Progenitor cell of endocrine pancreas (in vitro differentiated cells): ENCODE measurements at regions not wholly inside any gene's neighbourhood (a gene's known extent, or its start where the extent isn't known, plus 50 kb on each side); places are given as distances from the start of the nearest gene placed in this dataset.

ENCODE experiments used
- DNase-seq: peaks from one replicate; pipeline ENCODE4 v3.0.0; 2021; ENCODE audit warnings: low spot score; ENCODE audit not compliant: unreplicated experiment
- H3K27ac Mint-ChIP-seq: 2 replicates; pipeline ENCODE4 v1.8.0; 2021; ENCODE audit warnings: mild to moderate bottlenecking, moderate library complexity, mixed read lengths
- H3K27me3 Mint-ChIP-seq: 2 replicates; pipeline ENCODE4 v1.8.0; 2021; ENCODE audit warnings: mixed read lengths
- H3K36me3 Mint-ChIP-seq: 2 replicates; pipeline ENCODE4 v1.8.0; 2022; ENCODE audit warnings: mixed read lengths; ENCODE audit not compliant: insufficient read depth
- H3K4me1 Mint-ChIP-seq: 2 replicates; pipeline ENCODE4 v1.8.0; 2021; ENCODE audit warnings: low read depth, mixed read lengths
- H3K4me3 Mint-ChIP-seq: 2 replicates; pipeline ENCODE4 v1.8.0; 2021; ENCODE audit warnings: low read depth, mild to moderate bottlenecking, moderate library complexity, mixed read lengths
- H3K9me3 Mint-ChIP-seq: 2 replicates; pipeline ENCODE4 v1.8.0; 2021; ENCODE audit warnings: low read depth, mixed read lengths
- CTCF ChIP-seq: fragments of 200-600 bp; sonication (generic); IDR thresholded peaks from one replicate; pipeline ENCODE4 v1.5.0; 2021; ENCODE audit warnings: antibody characterized with exemption, mild to moderate bottlenecking; ENCODE audit not compliant: unreplicated experiment

GRCh38 chr2:236692937-236693336 lies 123.3 kb downstream of the ACKR3 start:
- peaks cover 35% of the 10 kb centered on the region for H3K27me3 Mint-ChIP-seq
- no peak overlapping the region for H3K27ac Mint-ChIP-seq
- TF ChIP-seq CTCF, result no peak
- no peak for DNase-seq
- H3K36me3 Mint-ChIP-seq, result no peaks in the 10 kb centered on the region
- H3K4me3 Mint-ChIP-seq, result no peak overlapping the region
- peaks cover 5% of the 10 kb centered on the region for H3K4me1 Mint-ChIP-seq
- no peaks in the 10 kb centered on the region for H3K9me3 Mint-ChIP-seq

- peaks cover 33% of the 10 kb centered on the region for H3K27me3 Mint-ChIP-seq
- DNase-seq, result no peak
- H3K4me1 Mint-ChIP-seq, result peaks cover 5% of the 10 kb centered on the region
- H3K27ac Mint-ChIP-seq, result no peak overlapping the region
- no peaks in the 10 kb centered on the region for H3K9me3 Mint-ChIP-seq
- H3K36me3 Mint-ChIP-seq, result no peaks in the 10 kb centered on the region
- TF ChIP-seq CTCF, result no peak
- no peak overlapping the region for H3K4me3 Mint-ChIP-seq
Observed at GRCh38 chr2:236693531-236693930, 123.9 kb downstream of the ACKR3 start.

GRCh38 chr2:236694146-236694888 lies 124.7 kb downstream of the ACKR3 start:
- no peak for DNase-seq
- TF ChIP-seq CTCF, result no peak
- H3K27ac Mint-ChIP-seq, result no peak overlapping the region
- no peak overlapping the region for H3K4me3 Mint-ChIP-seq
- peaks cover 5% of the 10 kb centered on the region for H3K4me1 Mint-ChIP-seq
- peaks cover 36% of the 10 kb centered on the region for H3K27me3 Mint-ChIP-seq
- no peaks in the 10 kb centered on the region for H3K9me3 Mint-ChIP-seq
- no peaks in the 10 kb centered on the region for H3K36me3 Mint-ChIP-seq

- Mint-ChIP-seq H3K4me1 (peaks cover 5% of the 10 kb centered on the region), H3K27me3 (peaks cover 32% of the 10 kb centered on the region), H3K36me3 (no peaks in the 10 kb centered on the region), H3K4me3 (no peak overlapping the region), H3K9me3 (no peaks in the 10 kb centered on the region), H3K27ac (no peak overlapping the region)
- DNase-seq, result no peak
- TF ChIP-seq CTCF, result no peak
Observed at GRCh38 chr2:236696834-236697233, 127.2 kb downstream of the ACKR3 start.

- Mint-ChIP-seq H3K4me1 (peaks cover 3% of the 10 kb centered on the region), H3K9me3 (no peaks in the 10 kb centered on the region), H3K27me3 (peaks cover 34% of the 10 kb centered on the region), H3K36me3 (no peaks in the 10 kb centered on the region), H3K27ac (no peak overlapping the region), H3K4me3 (no peak overlapping the region)
- TF ChIP-seq CTCF, result no peak
- no peak for DNase-seq
Observed at GRCh38 chr2:236698016-236698627, 128.5 kb downstream of the ACKR3 start.
